Neural cell (in vitro differentiated cells): ENCODE measurements at regions not wholly inside any gene's neighbourhood (a gene's known extent, or its start where the extent isn't known, plus 50 kb on each side); places are given as distances from the start of the nearest gene placed in this dataset.

ENCODE experiments used
- H2AFZ ChIP-seq: fragments of 200-600, 300-800 bp; sonication (generic), shearing (Covaris generic); 2 replicates; pipeline ENCODE4 v1.6.0; 2014; ENCODE audit warnings: low read depth, mild to moderate bottlenecking, antibody characterized with exemption, low read length, moderate library complexity
- H3F3A ChIP-seq: fragments of 200-600 bp; shearing (Covaris generic); 2 replicates; pipeline ENCODE4 v1.6.1; 2016; ENCODE audit warnings: mild to moderate bottlenecking, moderate library complexity, mixed read lengths, antibody characterized with exemption, low read length; ENCODE audit not compliant: insufficient read depth, poor library complexity, severe bottlenecking
- H3K27ac ChIP-seq: fragments of 200-600, 300-800 bp; sonication (generic), shearing (Covaris generic); 2 replicates; pipeline ENCODE4 v1.5.1; 2014; ENCODE audit warnings: mild to moderate bottlenecking, low read length, moderate library complexity
- H3K27me3 ChIP-seq: fragments of 300-800, 200-600 bp; sonication (generic), shearing (Covaris generic); 2 replicates; pipeline ENCODE4 v1.6.0; 2014; ENCODE audit warnings: mild to moderate bottlenecking, low read depth, low read length, moderate library complexity; ENCODE audit not compliant: insufficient read depth
- H3K36me3 ChIP-seq: fragments of 300-800, 200-600 bp; sonication (generic), shearing (Covaris generic); 2 replicates; pipeline ENCODE4 v1.5.1; 2014; ENCODE audit warnings: mild to moderate bottlenecking, antibody characterized with exemption, low read length, moderate library complexity; ENCODE audit not compliant: insufficient read depth
- H3K4me2 ChIP-seq: fragments of 300-800, 200-600 bp; sonication (generic), shearing (Covaris generic); 2 replicates; pipeline ENCODE4 v1.6.0; 2014; ENCODE audit warnings: mild to moderate bottlenecking, low read length
- H3K4me3 ChIP-seq: fragments of 300-800, 200-600 bp; sonication (generic), shearing (Covaris generic); 2 replicates; pipeline ENCODE4 v1.5.1; 2014; ENCODE audit warnings: mild to moderate bottlenecking, low read length, moderate library complexity
- H3K79me2 ChIP-seq: fragments of 200-600 bp; shearing (Covaris generic); replicated peaks from 2 replicates; pipeline ENCODE4 v1.6.0; 2014; ENCODE audit warnings: mild to moderate bottlenecking, low read length, moderate library complexity; ENCODE audit not compliant: insufficient read depth
- H3K9ac ChIP-seq: fragments of 300-800, 200-600 bp; sonication (generic), shearing (Covaris generic); 2 replicates; pipeline ENCODE4 v1.6.1; 2016; ENCODE audit warnings: mild to moderate bottlenecking, low read length, mixed read lengths
- H3K9me2 ChIP-seq: fragments of 200-600 bp; shearing (Covaris generic); 2 replicates; pipeline ENCODE4 v1.6.1; 2016; ENCODE audit warnings: mild to moderate bottlenecking, low read length, mixed read lengths; ENCODE audit not compliant: insufficient read depth
- H3K9me3 ChIP-seq: fragments of 200-600, 300-800 bp; sonication (generic), shearing (Covaris generic); 2 replicates; pipeline ENCODE4 v1.6.1; 2016; ENCODE audit warnings: mild to moderate bottlenecking, mixed run types, low read length, moderate library complexity, mixed read lengths
- H4K20me1 ChIP-seq: fragments of 200-600 bp; shearing (Covaris generic); 2 replicates; pipeline ENCODE4 v1.6.1; 2016; ENCODE audit warnings: mild to moderate bottlenecking, mixed run types; ENCODE audit not compliant: insufficient read depth
- CTCF ChIP-seq: fragments of 450-650 bp; IDR thresholded peaks from 2 replicates; pipeline ENCODE4 v1.5.1; 2014; ENCODE audit warnings: antibody characterized with exemption, mild to moderate bottlenecking, moderate library complexity; ENCODE audit not compliant: poor library complexity, severe bottlenecking
- EP300 ChIP-seq: fragments of 450-650 bp; conservative IDR thresholded peaks from 2 replicates; pipeline ENCODE4 v1.6.1; 2014; ENCODE audit warnings: antibody characterized with exemption, mild to moderate bottlenecking, moderate library complexity; ENCODE audit not compliant: poor library complexity, severe bottlenecking
- EZH2 ChIP-seq: fragments of 200-600, 300-800 bp; shearing (Covaris generic), sonication (generic); IDR thresholded peaks from 2 replicates; pipeline ENCODE4 v1.6.1; 2014; ENCODE audit warnings: antibody characterized with exemption, low read length, borderline replicate concordance, mild to moderate bottlenecking; ENCODE audit not compliant: insufficient read depth, poor library complexity, severe bottlenecking
- MXI1 ChIP-seq: fragments of 450-650 bp; conservative IDR thresholded peaks from 2 replicates; pipeline ENCODE4 v1.6.1; 2014; ENCODE audit warnings: antibody characterized with exemption, mild to moderate bottlenecking; ENCODE audit not compliant: poor library complexity, severe bottlenecking
- POLR2AphosphoS5 ChIP-seq: IDR thresholded peaks from 2 replicates; pipeline ENCODE4 v1.6.1; 2012
- RAD21 ChIP-seq: fragments of 450-650 bp; conservative IDR thresholded peaks from 2 replicates; pipeline ENCODE4 v1.6.1; 2014; ENCODE audit warnings: antibody characterized with exemption, mild to moderate bottlenecking, moderate library complexity
- REST ChIP-seq: IDR thresholded peaks from 2 replicates; pipeline ENCODE4 v1.6.1; 2012; ENCODE audit warnings: borderline replicate concordance
- SMC3 ChIP-seq: fragments of 450-650 bp; conservative IDR thresholded peaks from 2 replicates; pipeline ENCODE4 v1.6.1; 2014; ENCODE audit warnings: antibody characterized with exemption, mild to moderate bottlenecking, moderate library complexity; ENCODE audit not compliant: poor library complexity
- TAF1 ChIP-seq: IDR thresholded peaks from 2 replicates; pipeline ENCODE4 v1.6.1; 2012; ENCODE audit warnings: low read depth

- no peaks in the 10 kb centered on the region for H3K27me3 ChIP-seq
- H3F3A ChIP-seq = no peaks in the 10 kb centered on the region
- no peak overlapping the region for H3K4me2 ChIP-seq
- H4K20me1 ChIP-seq = no peaks in the 10 kb centered on the region
- no peak overlapping the region for H2AFZ ChIP-seq
- H3K9me2 ChIP-seq = no peaks in the 10 kb centered on the region
- H3K9ac ChIP-seq = no peak overlapping the region
- no peaks in the 10 kb centered on the region for H3K36me3 ChIP-seq
- H3K27ac ChIP-seq = no peak overlapping the region
- no peak overlapping the region for H3K4me3 ChIP-seq
- no peaks in the 10 kb centered on the region for H3K9me3 ChIP-seq
- no peaks in the 10 kb centered on the region for H3K79me2 ChIP-seq
- TF ChIP-seq RAD21 (no peak), MXI1 (no peak), POLR2AphosphoS5 (no peak), SMC3 (no peak), CTCF (no peak), REST (no peak), EP300 (no peak), EZH2 (no peak), TAF1 (no peak)
Observed at GRCh38 chr10:125232841-125233240, 72.5 kb upstream of the CTBP2 start.

- Histone ChIP-seq H3K9me2 (no peaks in the 10 kb centered on the region), H2AFZ (no peak overlapping the region), H3K9me3 (no peaks in the 10 kb centered on the region), H3K9ac (no peak overlapping the region), H3K36me3 (no peaks in the 10 kb centered on the region), H3K4me2 (no peak overlapping the region), H3K79me2 (no peaks in the 10 kb centered on the region), H3K4me3 (no peak overlapping the region), H4K20me1 (no peaks in the 10 kb centered on the region), H3K27me3 (no peaks in the 10 kb centered on the region), H3F3A (no peaks in the 10 kb centered on the region), H3K27ac (no peak overlapping the region)
- TF ChIP-seq EZH2 (no peak), CTCF (no peak), TAF1 (no peak), EP300 (no peak), POLR2AphosphoS5 (no peak), MXI1 (no peak)
Observed at GRCh38 chr10:125231813-125232475, 71.6 kb upstream of the CTBP2 start.
